ENCODE measurements at regions not wholly inside any gene's neighbourhood (a gene's known extent, or its start where the extent isn't known, plus 50 kb on each side); places are given as distances from the start of the nearest gene placed in this dataset.
"Not testable (repeated sequence)": the region's sequence is repeated elsewhere in the genome, so short reads cannot be mapped to it uniquely, and the experiment has no call there.

DNA sequence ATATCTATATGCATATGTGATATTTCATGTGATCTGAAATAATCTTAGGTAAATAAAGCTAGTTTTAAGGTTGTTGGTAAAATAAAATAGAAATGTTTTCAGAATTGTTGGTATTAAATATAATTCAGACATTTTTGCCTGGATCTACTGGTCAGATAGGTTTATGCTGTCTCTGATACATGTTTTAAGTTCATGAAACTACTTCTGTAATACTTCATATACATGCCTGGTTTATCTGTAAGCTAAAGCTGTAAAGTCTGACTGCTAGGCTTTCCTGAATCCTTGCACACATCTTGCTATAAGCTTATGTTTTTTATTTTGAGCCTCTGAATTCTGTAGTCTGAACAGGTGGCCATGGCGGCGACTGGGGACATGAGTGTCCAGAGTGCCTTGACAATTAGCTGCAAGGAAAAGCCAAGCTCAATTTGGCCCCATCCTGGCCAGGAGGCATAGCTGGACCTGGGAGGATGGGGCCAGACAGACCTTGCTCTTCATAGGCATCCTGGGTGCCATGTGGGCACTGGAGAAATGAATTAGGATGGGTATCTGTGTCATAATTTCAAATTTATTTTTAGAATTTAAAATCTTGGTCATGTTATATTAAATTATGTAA lies 241.0 kb upstream of the UBASH3B start:
- in situ Hi-C loops (cut with MboI; ENCODE audit: low pct_unique_long_range_greater_than_20kb, low sequenced_read_pairs) = no loop called here
- DNase-seq = no peak

DNA sequence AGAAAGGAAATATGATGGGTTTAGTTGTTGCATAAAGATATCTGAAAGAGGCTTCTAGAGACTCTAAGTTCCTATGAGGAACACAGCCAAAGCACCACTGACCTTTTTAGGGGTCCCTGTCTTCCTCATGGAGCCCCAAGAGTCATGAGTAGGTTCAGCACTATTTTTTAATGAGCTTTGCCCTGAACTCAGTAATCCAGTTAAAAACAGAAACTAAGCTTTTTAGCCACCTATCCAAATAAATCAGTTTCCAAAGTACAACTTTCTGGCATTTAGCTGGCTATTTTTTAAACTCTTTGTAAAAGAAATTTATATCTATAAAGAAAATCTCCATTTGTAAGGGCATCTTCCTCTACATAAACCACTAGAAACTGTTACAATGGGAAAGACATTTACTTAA lies 241.8 kb upstream of the UBASH3B start:
- in situ Hi-C loops (cut with MboI; ENCODE audit: low pct_unique_long_range_greater_than_20kb, low sequenced_read_pairs) = no loop called here
- no peak for DNase-seq

DNA sequence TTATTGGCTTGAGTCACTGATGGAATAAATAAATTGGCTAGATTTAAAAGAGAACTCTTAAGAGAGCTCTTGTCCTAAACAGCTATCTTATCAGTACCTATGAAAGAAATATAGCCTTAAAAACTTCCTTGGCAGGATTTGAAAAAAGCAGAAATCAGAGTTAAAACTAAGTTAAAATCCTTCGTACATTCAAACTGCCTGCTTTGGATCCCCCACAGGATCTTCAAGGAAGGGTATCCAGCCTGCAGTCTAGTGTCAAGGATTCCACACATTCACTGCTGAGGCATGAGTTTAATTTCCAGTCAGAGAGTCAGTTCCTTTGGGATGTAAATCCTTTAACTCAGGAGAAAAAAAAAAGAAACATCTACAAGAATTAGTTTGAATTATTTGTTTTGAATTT lies 242.9 kb upstream of the UBASH3B start:
- DNase-seq = no peak
- in situ Hi-C loops (cut with MboI; ENCODE audit: low pct_unique_long_range_greater_than_20kb, low sequenced_read_pairs) = no loop called here

DNA sequence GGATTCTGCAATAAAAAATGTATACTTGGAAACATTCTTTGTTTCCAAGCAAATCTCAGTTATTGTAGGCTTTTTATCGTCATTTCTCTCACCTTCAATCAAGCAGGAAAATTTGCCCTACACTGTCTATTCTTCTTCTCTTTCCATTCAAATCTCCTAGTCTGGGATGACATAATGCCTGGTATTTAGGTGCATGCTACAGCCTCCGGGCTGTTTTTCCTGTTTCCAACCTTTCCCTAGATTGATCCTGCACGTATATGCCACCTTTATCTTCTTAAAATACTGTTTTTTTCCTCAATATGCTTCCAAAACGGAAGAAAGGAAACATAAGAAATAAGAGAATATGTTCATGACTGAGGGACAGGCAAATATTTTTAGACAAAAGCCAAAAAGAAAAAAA lies 249.1 kb upstream of the UBASH3B start:
- in situ Hi-C loops (cut with MboI; ENCODE audit: low pct_unique_long_range_greater_than_20kb, low sequenced_read_pairs) = no loop called here
- no peak for DNase-seq

DNA sequence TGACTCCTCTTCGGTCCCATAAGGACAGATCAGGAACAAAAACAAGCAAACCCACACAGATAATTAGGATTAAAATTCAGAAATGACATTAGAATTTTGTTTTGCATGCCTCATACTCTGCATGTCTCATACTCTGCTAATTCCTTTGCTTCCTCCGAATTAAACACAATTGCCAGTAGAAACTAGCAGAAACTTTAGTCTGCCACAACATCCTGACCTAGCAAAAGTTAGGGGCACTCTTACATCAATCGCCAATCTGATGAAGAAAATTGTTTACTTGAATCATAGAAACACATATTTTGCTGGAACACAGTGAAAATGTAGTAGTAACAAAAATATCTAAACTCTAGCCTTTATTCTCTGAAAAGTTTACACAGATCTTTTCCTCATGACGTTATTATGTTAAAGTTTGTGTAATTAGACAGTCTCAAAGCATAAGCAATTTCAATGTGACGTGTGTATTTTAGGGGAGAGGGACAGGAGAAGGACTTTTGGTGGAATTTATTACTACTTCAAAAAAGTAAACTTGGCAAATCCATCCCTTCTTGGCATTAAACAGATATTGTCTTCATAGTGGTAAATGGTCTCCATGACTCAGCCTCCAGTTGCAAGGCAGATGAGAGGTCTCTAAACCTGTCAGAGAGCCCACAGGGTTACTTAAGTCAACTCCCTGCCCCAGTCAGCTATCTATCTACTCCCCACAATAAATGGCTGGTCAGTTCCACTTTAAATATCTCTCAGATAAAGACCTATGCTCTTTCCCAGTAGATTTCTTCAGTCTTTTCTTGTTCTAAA lies 249.8 kb upstream of the UBASH3B start:
- no peak for DNase-seq
- in situ Hi-C loops (cut with MboI; ENCODE audit: low pct_unique_long_range_greater_than_20kb, low sequenced_read_pairs) = no loop called here

DNA sequence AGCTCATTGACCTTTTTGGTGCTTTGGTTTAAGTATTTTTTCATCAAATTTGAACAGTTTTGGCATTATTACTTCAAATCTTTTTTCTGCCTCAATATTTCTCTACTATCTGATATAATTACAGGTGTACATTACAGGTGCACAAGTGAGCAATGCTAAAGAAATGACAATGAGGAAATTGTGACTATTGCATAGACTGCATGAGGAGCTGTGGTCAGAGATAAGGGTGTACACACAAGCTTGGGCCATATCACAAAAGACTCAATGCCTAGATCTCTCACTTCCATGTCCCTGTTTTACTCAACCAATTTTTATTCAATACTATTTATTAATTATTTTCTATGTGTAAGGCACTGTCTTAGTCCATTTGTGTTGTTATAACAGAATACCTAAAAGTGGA lies 251.0 kb upstream of the UBASH3B start:
- in situ Hi-C loops (cut with MboI; ENCODE audit: low pct_unique_long_range_greater_than_20kb, low sequenced_read_pairs) = no loop called here
- no peak for DNase-seq

DNA sequence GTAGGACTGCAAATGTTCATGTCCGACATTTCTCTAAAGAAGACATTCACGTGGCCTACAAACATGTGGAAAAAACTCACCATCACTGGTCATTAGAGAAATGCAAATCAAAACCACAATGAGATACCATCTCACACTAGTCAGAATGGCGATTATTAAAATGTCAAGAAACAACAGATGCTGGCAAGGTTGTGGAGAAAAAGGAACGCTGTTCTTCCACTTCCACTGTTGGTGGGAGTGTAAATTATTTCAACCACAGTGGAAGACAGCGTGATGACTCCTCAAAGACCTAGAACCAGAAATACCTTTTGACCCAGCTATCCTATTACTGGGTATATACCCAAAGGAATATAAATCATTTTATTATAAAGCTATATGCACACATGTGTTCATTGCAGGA lies 253.9 kb upstream of the UBASH3B start:
- in situ Hi-C loops (cut with MboI; ENCODE audit: low pct_unique_long_range_greater_than_20kb, low sequenced_read_pairs); DNase-seq: not testable (repeated sequence)

DNA sequence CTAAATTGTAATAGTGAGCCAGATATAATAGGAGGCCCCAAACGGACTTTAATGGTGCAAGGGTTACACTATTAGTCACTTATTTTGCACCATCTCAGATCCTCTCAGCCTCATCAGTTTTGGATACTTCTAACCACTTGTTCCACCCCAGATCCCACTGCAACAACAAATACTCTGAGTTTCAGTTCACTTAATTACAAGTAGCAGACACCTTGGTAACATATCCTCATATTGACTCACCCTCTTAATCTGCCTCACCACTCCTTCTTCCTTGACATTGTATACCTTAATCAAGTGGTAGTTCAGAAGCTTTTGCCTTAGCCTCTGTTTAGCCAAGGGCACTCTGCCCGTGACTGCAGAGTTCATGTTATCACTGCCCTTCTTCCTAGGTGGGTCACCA lies 256.1 kb upstream of the UBASH3B start:
- DNase-seq = no peak
- in situ Hi-C loops (cut with MboI; ENCODE audit: low pct_unique_long_range_greater_than_20kb, low sequenced_read_pairs) = no loop called here

DNA sequence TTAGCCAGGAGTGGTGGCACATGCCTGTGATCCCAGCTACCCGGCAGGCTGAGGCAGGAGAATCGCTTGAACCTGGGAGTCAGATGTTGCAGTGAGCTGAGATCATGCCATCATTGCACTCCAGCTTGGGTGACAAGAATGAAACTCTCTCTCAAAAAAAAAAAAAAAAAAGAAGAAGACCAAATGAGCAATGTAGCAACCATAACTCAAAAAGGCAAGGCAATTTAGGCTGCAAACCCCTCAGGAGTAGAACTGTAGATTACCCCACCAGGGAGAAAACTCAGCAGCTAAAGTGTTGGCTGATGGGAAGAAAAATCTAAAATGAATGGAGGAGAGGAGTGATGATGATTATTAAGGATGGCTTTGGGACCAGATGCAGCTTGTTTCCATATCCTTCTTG lies 256.7 kb upstream of the UBASH3B start:
- DNase-seq = no peak
- in situ Hi-C loops (cut with MboI; ENCODE audit: low pct_unique_long_range_greater_than_20kb, low sequenced_read_pairs) = no loop called here

DNA sequence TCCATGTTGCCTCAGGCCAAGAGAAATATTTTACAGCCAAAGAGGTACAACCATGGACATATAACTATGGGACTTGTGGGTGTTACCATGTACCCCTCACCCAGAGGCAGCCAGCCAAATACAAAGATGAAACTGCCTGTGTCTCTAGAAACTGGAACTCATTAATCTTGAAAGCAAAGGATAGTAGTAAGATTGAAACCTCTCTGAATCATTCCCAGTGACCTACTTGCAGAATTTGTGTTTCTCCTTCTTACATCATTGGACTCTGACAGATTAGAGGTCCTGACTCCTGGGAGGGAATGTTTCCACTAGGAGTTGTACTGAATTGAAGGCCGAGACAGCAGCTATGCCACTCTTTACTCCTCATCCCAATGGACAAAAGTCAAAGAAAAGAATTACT lies 257.4 kb upstream of the UBASH3B start:
- in situ Hi-C loops (cut with MboI; ENCODE audit: low pct_unique_long_range_greater_than_20kb, low sequenced_read_pairs) = no loop called here
- no peak for DNase-seq

DNA sequence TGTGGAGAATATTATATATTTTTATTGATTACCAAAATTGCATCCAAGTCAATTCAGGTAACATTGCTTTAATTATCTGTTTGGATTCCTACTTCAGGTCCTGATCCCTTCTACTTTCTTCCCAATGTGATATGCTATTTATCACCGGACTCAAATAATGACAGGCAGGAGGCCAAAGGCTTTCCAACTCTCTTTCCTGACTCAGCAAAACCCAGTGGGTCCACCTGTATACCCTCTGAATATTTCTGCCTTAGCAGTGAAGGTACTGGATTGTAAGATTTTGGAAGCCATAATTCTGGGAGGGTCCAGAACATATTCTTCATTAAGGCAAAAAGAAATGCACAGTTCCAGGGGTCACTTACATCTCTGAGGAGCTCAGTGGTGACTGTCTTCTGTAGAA lies 260.2 kb upstream of the UBASH3B start:
- in situ Hi-C loops (cut with MboI; ENCODE audit: low pct_unique_long_range_greater_than_20kb, low sequenced_read_pairs) = no loop called here
- DNase-seq = no peak

DNA sequence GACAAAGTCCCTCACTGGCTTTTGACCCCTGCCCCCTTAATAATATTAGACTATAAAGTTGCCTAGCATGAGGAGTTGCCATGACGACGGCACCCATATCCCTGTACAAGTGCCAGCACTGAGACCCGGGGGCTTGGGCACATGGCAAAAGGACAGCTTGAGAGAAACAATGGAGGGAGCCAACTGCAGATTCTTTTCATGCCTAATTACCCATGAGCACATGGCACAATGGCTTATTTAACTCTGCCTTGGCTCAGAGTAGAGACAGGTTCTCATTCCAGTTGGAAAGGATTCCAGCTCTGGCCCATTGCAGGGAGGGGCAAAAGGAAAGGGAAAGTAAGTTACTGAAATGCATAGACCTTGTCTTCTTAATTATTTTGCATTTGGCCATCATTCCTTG lies 261.2 kb upstream of the UBASH3B start:
- no peak for DNase-seq
- in situ Hi-C loops (cut with MboI; ENCODE audit: low pct_unique_long_range_greater_than_20kb, low sequenced_read_pairs) = no loop called here

DNA sequence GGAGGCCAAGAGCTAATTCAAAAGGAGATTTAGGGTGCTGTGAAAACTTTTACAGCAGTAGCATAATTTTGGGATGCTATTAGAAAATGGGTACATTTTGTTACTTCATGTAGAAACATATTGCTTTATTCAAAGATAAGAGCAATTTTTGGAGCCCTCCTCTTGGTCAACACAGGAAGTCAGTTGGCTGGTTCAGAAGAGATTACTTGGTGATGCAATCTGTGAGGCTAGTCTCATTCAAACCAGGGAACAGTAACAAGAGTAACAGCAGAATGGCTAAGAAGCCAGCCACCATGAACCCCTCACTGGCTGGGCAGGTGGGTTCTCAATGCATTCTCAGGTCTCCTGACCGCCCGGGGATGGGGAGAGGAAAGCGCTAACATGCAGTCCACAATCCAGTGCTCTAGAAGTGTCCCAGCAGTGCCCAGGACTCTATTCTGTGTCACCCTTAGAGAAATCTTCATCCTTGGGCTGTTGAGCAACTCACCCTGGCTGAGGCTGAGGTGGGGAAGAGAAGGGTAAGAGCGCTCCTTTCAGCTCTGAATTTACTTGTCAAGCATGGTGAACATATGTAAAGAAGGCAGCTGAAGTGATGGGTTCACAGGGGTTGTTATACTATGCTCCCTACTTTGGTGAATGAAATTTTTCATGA lies 262.2 kb upstream of the UBASH3B start:
- in situ Hi-C loops (cut with MboI; ENCODE audit: low pct_unique_long_range_greater_than_20kb, low sequenced_read_pairs) = no loop called here
- no peak for DNase-seq

DNA sequence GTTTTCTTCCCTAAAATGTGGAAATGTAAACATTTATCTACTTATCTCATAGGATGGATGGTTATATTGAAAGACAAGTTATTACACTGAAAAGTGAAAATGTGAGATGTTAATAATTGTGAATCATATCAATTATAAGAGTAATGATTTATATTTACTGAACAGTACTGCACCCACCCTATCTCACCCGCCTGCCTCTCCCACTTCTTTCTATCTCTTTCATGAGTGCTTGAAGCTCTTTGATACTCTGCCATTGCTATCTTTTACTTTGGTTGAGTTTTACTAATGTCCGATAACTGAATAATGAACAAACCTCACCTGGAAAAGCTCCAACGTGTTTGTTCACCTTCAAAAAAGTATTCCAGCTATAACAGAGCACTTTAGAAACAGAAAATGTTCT lies 263.0 kb upstream of the UBASH3B start:
- DNase-seq = no peak
- in situ Hi-C loops (cut with MboI; ENCODE audit: low pct_unique_long_range_greater_than_20kb, low sequenced_read_pairs) = no loop called here

DNA sequence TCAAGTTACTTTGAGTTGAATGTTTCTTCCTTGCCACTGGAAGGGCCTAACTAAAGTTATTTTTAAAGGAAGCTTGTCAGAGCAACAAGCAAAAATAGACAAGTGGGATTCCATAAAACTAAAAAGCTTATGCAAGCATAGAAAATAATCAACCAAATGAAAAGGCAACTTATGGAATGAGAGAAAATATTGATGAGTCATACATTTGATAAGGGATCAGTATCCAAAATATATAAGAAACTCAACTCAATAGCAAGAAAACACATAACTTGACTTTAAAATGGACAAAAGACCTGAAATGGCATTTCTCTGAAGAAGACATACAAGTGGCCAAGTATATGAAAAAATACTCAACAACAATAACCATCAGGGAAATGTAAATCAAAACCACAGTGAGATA lies 264.5 kb upstream of the UBASH3B start:
- in situ Hi-C loops (cut with MboI; ENCODE audit: low pct_unique_long_range_greater_than_20kb, low sequenced_read_pairs) = no loop called here
- no peak for DNase-seq

DNA sequence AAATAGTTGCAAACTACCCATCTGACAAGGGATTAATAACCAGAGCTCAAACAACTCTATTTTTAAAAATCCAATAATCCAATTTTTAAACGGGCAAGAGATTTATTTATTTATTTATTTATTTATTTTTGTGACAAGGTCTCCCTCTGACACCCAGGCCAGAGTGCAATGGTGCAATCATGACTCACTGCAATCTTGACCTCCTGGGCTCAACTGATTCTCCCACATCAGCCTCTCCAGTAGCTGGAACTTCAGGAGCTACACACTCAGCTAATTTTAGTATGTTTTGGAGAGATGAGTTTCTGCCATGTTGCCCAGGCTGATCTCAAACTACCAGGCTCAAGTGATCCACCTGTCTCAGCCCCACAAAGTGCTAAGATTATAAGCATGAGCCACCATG lies 267.2 kb upstream of the BLID start:
- in situ Hi-C loops (cut with MboI; ENCODE audit: low pct_unique_long_range_greater_than_20kb, low sequenced_read_pairs) = no loop called here
- no peak for DNase-seq

DNA sequence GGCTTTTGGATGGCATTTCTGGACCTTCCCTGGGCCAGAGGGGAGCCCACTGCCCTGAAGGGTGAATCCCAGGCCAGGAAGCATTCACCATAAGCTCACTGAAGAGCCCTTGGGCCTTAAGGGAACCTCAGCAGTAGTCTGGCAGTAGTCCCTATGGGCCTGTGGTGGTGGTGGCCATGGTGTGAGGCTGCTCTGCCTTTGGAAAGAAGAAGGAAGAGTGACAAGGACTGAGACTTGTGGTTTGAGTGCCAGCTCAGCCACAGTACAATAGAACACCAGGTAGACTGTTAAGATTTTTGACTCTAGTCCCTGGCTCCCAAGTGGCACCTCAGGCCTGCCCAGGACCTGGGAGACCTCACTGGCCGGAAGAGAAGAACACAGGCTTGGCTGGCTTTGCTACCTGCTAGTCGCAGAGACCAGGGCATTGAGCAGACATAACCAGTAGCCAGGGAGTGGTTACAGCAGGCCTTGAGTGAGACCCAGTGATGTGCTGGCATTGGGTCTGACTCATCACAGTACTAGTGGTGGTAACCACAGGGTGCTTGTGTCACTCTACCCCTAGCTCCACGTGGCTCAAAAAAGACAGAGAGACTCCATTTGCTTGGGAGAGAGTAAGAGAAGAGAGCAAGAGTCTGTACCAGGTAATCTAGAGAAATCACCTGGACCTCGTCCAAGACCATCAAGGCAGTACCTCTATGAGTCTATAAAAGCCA lies 259.8 kb upstream of the BLID start:
- in situ Hi-C loops (cut with MboI; ENCODE audit: low pct_unique_long_range_greater_than_20kb, low sequenced_read_pairs) = no loop called here
- no peak for DNase-seq

DNA sequence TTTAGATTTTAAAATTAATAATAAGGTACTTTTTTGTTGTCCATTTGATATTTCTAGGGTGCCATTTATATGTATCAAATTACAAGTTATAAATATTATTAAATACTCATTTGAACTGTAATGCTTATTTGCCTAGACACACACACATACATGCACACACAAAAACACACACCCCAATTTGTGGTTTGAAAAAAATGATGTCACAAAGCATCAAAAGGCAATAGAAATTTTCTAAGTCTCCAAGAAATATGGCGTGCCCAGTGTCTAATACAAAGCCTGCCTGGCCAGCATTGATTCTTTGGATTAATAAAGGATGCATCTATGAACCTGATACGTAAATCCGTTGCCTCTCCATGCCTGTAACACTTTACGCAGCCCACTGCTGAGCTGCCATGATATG lies 252.8 kb upstream of the BLID start:
- in situ Hi-C loops (cut with MboI; ENCODE audit: low pct_unique_long_range_greater_than_20kb, low sequenced_read_pairs) = no loop called here
- no peak for DNase-seq

DNA sequence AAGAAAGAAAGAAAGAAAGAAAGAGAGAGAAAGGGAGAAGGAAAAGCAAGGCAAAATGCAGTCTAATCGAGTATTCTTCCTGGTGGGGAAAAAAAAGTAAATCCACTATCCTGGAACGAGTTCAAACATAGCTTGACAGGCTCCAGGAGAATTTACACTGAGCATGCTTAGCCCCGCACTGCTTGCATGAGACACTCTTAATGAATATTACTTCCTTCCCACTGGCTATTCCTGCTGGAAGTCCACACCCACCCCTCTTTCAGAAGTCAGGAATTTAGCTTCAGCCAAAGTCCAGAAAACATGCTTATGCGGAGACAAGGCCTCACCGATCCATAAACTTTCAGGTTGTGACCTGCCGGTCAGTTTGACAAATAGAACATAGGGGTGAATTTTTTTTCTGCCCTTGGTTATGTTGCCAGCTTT lies 251.8 kb upstream of the BLID start:
- no peak for DNase-seq
- in situ Hi-C loops (cut with MboI; ENCODE audit: low pct_unique_long_range_greater_than_20kb, low sequenced_read_pairs) = no loop called here
